ENCODE measurements at regions not wholly inside any gene's neighbourhood (a gene's known extent, or its start where the extent isn't known, plus 50 kb on each side); places are given as distances from the start of the nearest gene placed in this dataset.
"Not testable (repeated sequence)": the region's sequence is repeated elsewhere in the genome, so short reads cannot be mapped to it uniquely, and the experiment has no call there.

DNA sequence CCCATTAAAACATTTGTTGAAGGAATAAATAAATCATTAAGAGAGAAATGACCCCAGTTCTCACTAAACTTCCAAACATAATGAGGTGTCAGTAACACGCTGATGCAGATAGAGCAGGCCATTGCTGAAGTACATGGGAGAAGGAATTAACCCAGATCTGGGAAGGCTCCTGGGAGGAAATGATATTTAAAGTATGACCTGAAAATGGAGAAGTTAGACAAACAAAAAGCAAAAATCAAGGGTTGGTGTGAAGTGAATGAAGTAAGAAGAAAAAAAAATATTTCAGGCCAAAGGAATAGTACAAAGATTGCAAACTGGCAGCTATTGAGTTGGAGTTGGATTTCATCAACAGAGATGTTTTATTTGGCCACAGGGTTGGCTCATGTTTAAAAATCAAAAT is 71.4 kb downstream of the RGS2 start:
- H3K4me3 ChIP-seq (ENCODE audit: low read length in 2 of 2), result no peak overlapping the region
- H3K4me1 ChIP-seq (ENCODE audit: control insufficient read depth in 2 of 2, insufficient read depth in 2 of 2, low read length in 2 of 2), result peaks cover 0 to 2% of the 10 kb centered on the region in 2 donors
- H3K36me3 ChIP-seq (ENCODE audit: control insufficient read depth in 2 of 2, insufficient read depth in 2 of 2, low read length in 2 of 2), result no peaks in the 10 kb centered on the region
- H3K27me3 ChIP-seq (ENCODE audit: control insufficient read depth in 2 of 2, insufficient read depth in 2 of 2, low read length in 2 of 2), result no peaks in the 10 kb centered on the region
- no peaks in the 10 kb centered on the region for H3K9me3 ChIP-seq (ENCODE audit: control insufficient read depth in 2 of 2, low read length in 2 of 2)
- no peak overlapping the region for H3K9ac ChIP-seq (ENCODE audit: low read depth in 1 of 2, low read length in 2 of 2)
- no peak overlapping the region for H3K27ac ChIP-seq (ENCODE audit: low read depth in 2 of 2, low read length in 2 of 2)

DNA sequence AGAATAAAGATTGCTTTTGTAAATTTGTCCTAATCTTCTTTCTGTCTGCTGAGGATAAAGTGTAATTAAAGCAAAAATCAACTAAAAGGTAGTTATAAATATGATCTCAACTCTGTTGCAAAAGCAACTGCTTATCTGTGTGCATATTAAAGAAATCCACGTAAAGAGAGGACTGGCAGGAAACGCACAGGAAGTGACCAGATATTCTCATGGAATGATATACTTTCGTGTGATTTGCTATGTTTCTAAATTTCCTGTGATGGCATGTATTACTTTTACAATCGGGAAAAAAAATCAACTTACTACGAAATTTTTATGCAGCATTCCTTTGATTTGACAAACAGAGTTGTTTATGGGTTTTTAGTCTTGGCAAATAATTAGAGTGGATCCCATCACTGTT is 75.4 kb downstream of the RGS2 start:
- no peaks in the 10 kb centered on the region for H3K4me1 ChIP-seq (ENCODE audit: control insufficient read depth in 2 of 2, insufficient read depth in 2 of 2, low read length in 2 of 2)
- H3K36me3 ChIP-seq (ENCODE audit: control insufficient read depth in 2 of 2, insufficient read depth in 2 of 2, low read length in 2 of 2), result no peaks in the 10 kb centered on the region
- H3K9ac ChIP-seq (ENCODE audit: low read depth in 1 of 2, low read length in 2 of 2), result no peak overlapping the region
- H3K4me3 ChIP-seq (ENCODE audit: low read length in 2 of 2), result no peak overlapping the region
- H3K27me3 ChIP-seq (ENCODE audit: control insufficient read depth in 2 of 2, insufficient read depth in 2 of 2, low read length in 2 of 2), result no peaks in the 10 kb centered on the region
- no peak overlapping the region for H3K27ac ChIP-seq (ENCODE audit: low read depth in 2 of 2, low read length in 2 of 2)
- no peaks in the 10 kb centered on the region for H3K9me3 ChIP-seq (ENCODE audit: control insufficient read depth in 2 of 2, low read length in 2 of 2)

DNA sequence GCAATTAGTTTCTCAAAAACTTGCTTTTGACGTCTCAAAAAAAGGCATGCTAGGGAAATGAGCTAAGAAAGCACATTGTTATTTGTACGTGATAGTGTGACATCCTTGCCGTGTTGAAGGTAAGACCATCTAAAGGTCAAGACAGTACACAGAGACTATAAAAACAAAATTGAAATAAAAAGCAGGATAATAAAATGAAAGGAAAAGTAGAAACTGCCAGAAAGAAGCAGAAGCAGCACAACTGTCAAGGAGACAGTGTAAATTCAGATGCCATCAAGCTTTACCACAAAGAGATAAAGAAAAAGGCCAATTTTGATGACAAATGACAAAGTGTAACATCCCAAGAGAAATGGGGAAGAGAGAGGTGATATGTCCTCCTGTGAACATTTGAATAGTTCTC is 76.5 kb downstream of the RGS2 start:
- not testable (repeated sequence) for H3K4me3 ChIP-seq (ENCODE audit: low read length in 2 of 2); H3K4me1 ChIP-seq (ENCODE audit: control insufficient read depth in 2 of 2, insufficient read depth in 2 of 2, low read length in 2 of 2); H3K36me3 ChIP-seq (ENCODE audit: control insufficient read depth in 2 of 2, insufficient read depth in 2 of 2, low read length in 2 of 2); H3K9ac ChIP-seq (ENCODE audit: low read depth in 1 of 2, low read length in 2 of 2); H3K27me3 ChIP-seq (ENCODE audit: control insufficient read depth in 2 of 2, insufficient read depth in 2 of 2, low read length in 2 of 2); H3K27ac ChIP-seq (ENCODE audit: low read depth in 2 of 2, low read length in 2 of 2); H3K9me3 ChIP-seq (ENCODE audit: control insufficient read depth in 2 of 2, low read length in 2 of 2)

DNA sequence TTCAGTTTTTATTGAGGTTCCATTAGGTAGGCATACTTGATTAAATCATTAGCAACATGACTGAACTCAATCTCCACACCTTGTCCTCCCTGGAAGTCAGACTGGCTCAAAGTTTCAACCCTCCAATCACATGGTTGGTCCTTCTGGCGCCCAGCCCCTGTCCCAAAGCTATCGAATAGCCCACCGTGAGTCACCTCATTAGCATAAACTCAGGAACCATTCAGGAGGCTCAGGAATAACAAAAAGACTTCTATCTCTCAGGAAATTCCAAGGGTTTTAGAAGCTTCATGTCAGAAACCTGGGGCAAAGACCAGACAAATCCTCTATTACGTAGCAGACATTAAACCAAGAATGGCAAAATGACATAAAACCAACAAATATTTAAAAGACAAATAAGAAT is 78.6 kb downstream of the RGS2 start:
- Histone ChIP-seq H3K27ac (ENCODE audit: low read depth in 2 of 2, low read length in 2 of 2) (no peak overlapping the region), H3K4me1 (ENCODE audit: control insufficient read depth in 2 of 2, insufficient read depth in 2 of 2, low read length in 2 of 2) (no peaks in the 10 kb centered on the region)

DNA sequence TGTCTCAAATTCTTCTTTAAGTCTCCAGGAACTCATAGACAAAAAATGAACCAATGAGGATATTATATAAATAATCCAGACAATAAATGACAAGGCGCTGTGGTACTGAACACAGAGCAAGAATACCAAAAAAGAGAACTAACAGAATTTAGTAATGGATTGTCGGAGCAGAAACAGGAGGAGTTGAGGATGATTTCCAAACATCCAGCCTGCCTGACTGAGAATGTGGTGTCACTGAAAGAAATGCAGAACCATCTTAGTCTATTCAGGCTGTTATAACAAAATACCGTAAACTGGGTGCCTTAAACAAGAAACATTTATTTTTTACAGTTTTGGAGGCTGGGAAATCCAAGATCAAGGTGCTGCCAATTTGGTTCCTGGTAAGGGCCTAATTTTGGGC is 79.7 kb downstream of the RGS2 start:
- Histone ChIP-seq H3K4me1 (ENCODE audit: control insufficient read depth in 2 of 2, insufficient read depth in 2 of 2, low read length in 2 of 2) (no peaks in the 10 kb centered on the region), H3K27ac (ENCODE audit: low read depth in 2 of 2, low read length in 2 of 2) (no peak overlapping the region), H3K36me3 (ENCODE audit: control insufficient read depth in 2 of 2, insufficient read depth in 2 of 2, low read length in 2 of 2) (no peaks in the 10 kb centered on the region), H3K27me3 (ENCODE audit: control insufficient read depth in 2 of 2, insufficient read depth in 2 of 2, low read length in 2 of 2) (no peaks in the 10 kb centered on the region), H3K4me3 (ENCODE audit: low read length in 2 of 2) (no peak overlapping the region), H3K9ac (ENCODE audit: low read depth in 1 of 2, low read length in 2 of 2) (no peak overlapping the region), H3K9me3 (ENCODE audit: control insufficient read depth in 2 of 2, low read length in 2 of 2) (no peaks in the 10 kb centered on the region)

More for the DNA sequence above, 78.6 kb downstream of the RGS2 start:
- Histone ChIP-seq H3K4me3 (ENCODE audit: low read length in 2 of 2) (no peak overlapping the region), H3K27me3 (ENCODE audit: control insufficient read depth in 2 of 2, insufficient read depth in 2 of 2, low read length in 2 of 2) (no peaks in the 10 kb centered on the region), H3K36me3 (ENCODE audit: control insufficient read depth in 2 of 2, insufficient read depth in 2 of 2, low read length in 2 of 2) (no peaks in the 10 kb centered on the region), H3K9me3 (ENCODE audit: control insufficient read depth in 2 of 2, low read length in 2 of 2) (no peaks in the 10 kb centered on the region), H3K9ac (ENCODE audit: low read depth in 1 of 2, low read length in 2 of 2) (no peak overlapping the region)

DNA sequence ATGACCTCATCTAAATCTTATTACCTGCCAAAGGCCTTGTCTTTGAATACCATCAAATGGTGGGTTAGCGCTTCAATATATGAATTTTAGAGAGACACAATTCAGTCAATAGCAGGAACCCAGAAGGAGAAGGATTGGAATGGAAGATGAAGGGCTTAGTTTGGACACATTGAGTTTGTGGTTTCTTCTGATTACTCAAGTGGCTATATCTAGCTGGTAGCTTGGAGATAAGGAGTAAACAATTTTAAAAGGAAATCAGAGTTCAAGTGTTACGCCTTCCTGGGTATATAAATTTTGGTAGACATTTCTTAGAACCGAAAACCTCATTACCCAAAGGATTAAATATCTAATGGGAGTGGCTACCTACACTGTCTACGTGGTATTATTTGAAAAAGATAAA is 80.2 kb downstream of the RGS2 start:
- no peak overlapping the region for H3K4me3 ChIP-seq (ENCODE audit: low read length in 2 of 2)
- no peaks in the 10 kb centered on the region for H3K36me3 ChIP-seq (ENCODE audit: control insufficient read depth in 2 of 2, insufficient read depth in 2 of 2, low read length in 2 of 2)
- no peak overlapping the region for H3K9ac ChIP-seq (ENCODE audit: low read depth in 1 of 2, low read length in 2 of 2)
- no peaks in the 10 kb centered on the region for H3K4me1 ChIP-seq (ENCODE audit: control insufficient read depth in 2 of 2, insufficient read depth in 2 of 2, low read length in 2 of 2)
- H3K9me3 ChIP-seq (ENCODE audit: control insufficient read depth in 2 of 2, low read length in 2 of 2), result no peaks in the 10 kb centered on the region
- H3K27ac ChIP-seq (ENCODE audit: low read depth in 2 of 2, low read length in 2 of 2), result no peak overlapping the region
- H3K27me3 ChIP-seq (ENCODE audit: control insufficient read depth in 2 of 2, insufficient read depth in 2 of 2, low read length in 2 of 2), result no peaks in the 10 kb centered on the region

DNA sequence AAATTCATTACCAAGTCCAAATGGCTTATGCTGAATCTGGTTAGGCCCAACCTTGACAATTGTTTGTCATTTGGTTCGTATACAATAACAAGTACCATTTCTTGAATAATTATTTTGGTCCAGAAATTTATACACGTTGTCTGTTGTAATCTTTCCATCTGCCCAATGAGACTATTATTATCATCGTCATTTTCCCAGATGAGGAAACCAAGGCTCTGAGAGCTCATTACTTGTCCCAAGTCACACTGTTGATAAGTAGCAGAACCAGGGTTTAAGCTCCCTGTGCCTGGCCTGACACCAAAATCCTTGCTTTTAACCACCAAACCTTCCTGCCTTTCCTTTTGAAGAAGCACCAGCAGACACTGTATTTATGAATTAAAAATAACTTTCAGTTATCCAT is 81.3 kb downstream of the RGS2 start:
- no peak overlapping the region for H3K27ac ChIP-seq (ENCODE audit: low read depth in 2 of 2, low read length in 2 of 2)
- no peaks in the 10 kb centered on the region for H3K36me3 ChIP-seq (ENCODE audit: control insufficient read depth in 2 of 2, insufficient read depth in 2 of 2, low read length in 2 of 2)
- H3K4me3 ChIP-seq (ENCODE audit: low read length in 2 of 2), result no peak overlapping the region
- no peaks in the 10 kb centered on the region for H3K27me3 ChIP-seq (ENCODE audit: control insufficient read depth in 2 of 2, insufficient read depth in 2 of 2, low read length in 2 of 2)
- H3K4me1 ChIP-seq (ENCODE audit: control insufficient read depth in 2 of 2, insufficient read depth in 2 of 2, low read length in 2 of 2), result no peaks in the 10 kb centered on the region
- no peaks in the 10 kb centered on the region for H3K9me3 ChIP-seq (ENCODE audit: control insufficient read depth in 2 of 2, low read length in 2 of 2)
- H3K9ac ChIP-seq (ENCODE audit: low read depth in 1 of 2, low read length in 2 of 2), result no peak overlapping the region

DNA sequence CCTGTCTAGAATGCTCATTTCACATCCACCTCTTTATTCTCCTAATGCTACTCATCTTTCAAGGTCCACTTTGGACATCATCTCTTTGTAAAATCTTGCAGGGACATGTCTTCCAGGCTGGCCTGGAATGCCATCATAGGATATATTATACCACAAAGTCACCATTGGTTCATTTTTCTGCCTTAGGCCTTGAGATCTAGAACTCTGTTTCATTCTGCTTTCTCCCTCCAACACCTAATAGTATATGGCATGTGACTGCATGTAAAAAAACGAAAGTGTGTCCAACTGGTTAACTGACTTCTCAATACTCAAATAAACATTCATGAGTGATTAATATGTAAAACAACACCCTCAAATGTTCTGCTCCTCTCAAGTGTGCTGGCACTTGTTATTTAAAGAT is 84.1 kb downstream of the RGS2 start:
- Histone ChIP-seq H3K4me1 (ENCODE audit: control insufficient read depth in 2 of 2, insufficient read depth in 2 of 2, low read length in 2 of 2) (no peaks in the 10 kb centered on the region), H3K36me3 (ENCODE audit: control insufficient read depth in 2 of 2, insufficient read depth in 2 of 2, low read length in 2 of 2) (no peaks in the 10 kb centered on the region), H3K27ac (ENCODE audit: low read depth in 2 of 2, low read length in 2 of 2) (no peak overlapping the region), H3K27me3 (ENCODE audit: control insufficient read depth in 2 of 2, insufficient read depth in 2 of 2, low read length in 2 of 2) (no peaks in the 10 kb centered on the region), H3K9ac (ENCODE audit: low read depth in 1 of 2, low read length in 2 of 2) (no peak overlapping the region), H3K4me3 (ENCODE audit: low read length in 2 of 2) (no peak overlapping the region), H3K9me3 (ENCODE audit: control insufficient read depth in 2 of 2, low read length in 2 of 2) (no peaks in the 10 kb centered on the region)

DNA sequence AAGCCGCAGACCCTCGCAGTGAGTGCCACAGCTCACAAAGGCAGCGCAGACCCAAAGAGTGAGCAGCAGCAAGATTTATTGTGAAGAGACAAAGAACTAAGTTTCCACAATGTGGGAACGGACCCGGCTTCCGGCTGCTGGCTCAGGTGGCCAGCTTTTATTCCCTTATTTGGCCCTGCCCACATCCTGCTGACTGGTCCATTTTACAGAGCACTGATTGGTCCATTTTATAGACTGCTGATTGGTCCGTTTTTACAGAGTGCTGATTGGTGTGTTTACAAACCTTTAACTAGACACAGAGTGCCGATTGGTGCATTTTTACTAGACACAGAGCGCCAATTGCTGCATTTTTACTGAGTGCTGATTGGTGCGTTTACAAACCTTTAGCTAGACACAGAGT is 86.6 kb downstream of the RGS2 start:
- H3K9me3 ChIP-seq (ENCODE audit: control insufficient read depth in 2 of 2, low read length in 2 of 2); H3K27ac ChIP-seq (ENCODE audit: low read depth in 2 of 2, low read length in 2 of 2); H3K27me3 ChIP-seq (ENCODE audit: control insufficient read depth in 2 of 2, insufficient read depth in 2 of 2, low read length in 2 of 2); H3K4me1 ChIP-seq (ENCODE audit: control insufficient read depth in 2 of 2, insufficient read depth in 2 of 2, low read length in 2 of 2); H3K4me3 ChIP-seq (ENCODE audit: low read length in 2 of 2); H3K9ac ChIP-seq (ENCODE audit: low read depth in 1 of 2, low read length in 2 of 2); H3K36me3 ChIP-seq (ENCODE audit: control insufficient read depth in 2 of 2, insufficient read depth in 2 of 2, low read length in 2 of 2): not testable (repeated sequence)

DNA sequence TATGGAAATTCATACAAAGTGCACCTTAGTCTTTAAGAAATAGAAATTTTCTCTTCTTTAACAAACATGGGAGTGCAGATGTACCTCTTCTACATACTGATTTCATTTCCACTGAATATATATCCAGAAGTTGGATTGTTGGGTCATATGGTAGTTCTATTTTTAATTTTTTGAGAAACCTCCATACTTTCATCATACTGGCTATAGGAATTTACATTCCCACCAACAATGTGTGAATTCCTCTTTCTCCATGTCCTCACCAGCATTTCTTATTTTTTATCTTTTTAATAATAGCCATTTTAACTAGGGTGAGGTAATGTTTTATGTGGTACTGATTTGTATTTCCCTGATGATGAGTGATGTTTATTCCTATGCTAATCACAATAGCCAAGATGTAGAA is 87.5 kb downstream of the RGS2 start:
- H3K9ac ChIP-seq (ENCODE audit: low read depth in 1 of 2, low read length in 2 of 2), result no peak overlapping the region
- H3K27me3 ChIP-seq (ENCODE audit: control insufficient read depth in 2 of 2, insufficient read depth in 2 of 2, low read length in 2 of 2), result no peaks in the 10 kb centered on the region
- H3K4me1 ChIP-seq (ENCODE audit: control insufficient read depth in 2 of 2, insufficient read depth in 2 of 2, low read length in 2 of 2), result no peaks in the 10 kb centered on the region
- no peak overlapping the region for H3K4me3 ChIP-seq (ENCODE audit: low read length in 2 of 2)
- no peaks in the 10 kb centered on the region for H3K9me3 ChIP-seq (ENCODE audit: control insufficient read depth in 2 of 2, low read length in 2 of 2)
- H3K36me3 ChIP-seq (ENCODE audit: control insufficient read depth in 2 of 2, insufficient read depth in 2 of 2, low read length in 2 of 2), result no peaks in the 10 kb centered on the region
- no peak overlapping the region for H3K27ac ChIP-seq (ENCODE audit: low read depth in 2 of 2, low read length in 2 of 2)

DNA sequence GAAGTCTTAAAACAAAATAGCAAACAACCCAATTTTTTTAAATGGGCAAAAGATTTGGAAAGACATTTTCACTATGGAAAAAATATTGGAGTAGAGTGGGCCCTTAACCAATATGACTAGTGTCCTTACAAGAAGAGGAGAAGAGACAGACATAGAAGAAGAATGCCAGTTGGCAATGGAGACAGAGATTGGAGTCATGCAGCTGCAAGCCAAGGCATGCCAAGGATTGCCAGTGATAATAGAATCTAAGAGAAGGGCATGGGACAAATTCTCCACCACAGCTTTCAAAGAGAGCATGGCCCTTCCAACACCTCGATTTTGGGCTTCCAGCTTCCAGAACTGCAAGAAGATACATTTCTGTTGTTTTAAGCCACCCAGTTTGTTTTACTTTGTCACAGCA is 92.7 kb downstream of the RGS2 start:
- H3K4me1 ChIP-seq (ENCODE audit: control insufficient read depth in 2 of 2, insufficient read depth in 2 of 2, low read length in 2 of 2), result no peaks in the 10 kb centered on the region
- H3K9me3 ChIP-seq (ENCODE audit: control insufficient read depth in 2 of 2, low read length in 2 of 2), result no peaks in the 10 kb centered on the region
- H3K27me3 ChIP-seq (ENCODE audit: control insufficient read depth in 2 of 2, insufficient read depth in 2 of 2, low read length in 2 of 2), result no peaks in the 10 kb centered on the region
- no peak overlapping the region for H3K4me3 ChIP-seq (ENCODE audit: low read length in 2 of 2)
- H3K9ac ChIP-seq (ENCODE audit: low read depth in 1 of 2, low read length in 2 of 2), result no peak overlapping the region
- H3K36me3 ChIP-seq (ENCODE audit: control insufficient read depth in 2 of 2, insufficient read depth in 2 of 2, low read length in 2 of 2), result no peaks in the 10 kb centered on the region
- H3K27ac ChIP-seq (ENCODE audit: low read depth in 2 of 2, low read length in 2 of 2), result no peak overlapping the region
